ENCODE measurements at regions not wholly inside any gene's neighbourhood (a gene's known extent, or its start where the extent isn't known, plus 50 kb on each side); places are given as distances from the start of the nearest gene placed in this dataset.

- Histone ChIP-seq H3K9me3 (ENCODE audit: low read depth, low read length, poor library complexity, severe bottlenecking) (peaks cover 4% of the 10 kb centered on the region), H3K4me1 (ENCODE audit: insufficient read depth, low read length, poor library complexity, severe bottlenecking) (no peaks in the 10 kb centered on the region), H3K36me3 (ENCODE audit: insufficient read depth, low read length, poor library complexity, severe bottlenecking) (no peaks in the 10 kb centered on the region), H3K27ac (ENCODE audit: low read depth, low read length, poor library complexity, severe bottlenecking) (no peak overlapping the region), H3K27me3 (replicated peaks; ENCODE audit: insufficient read depth, low read depth, low read length, poor library complexity) (no peaks in the 10 kb centered on the region), H3K4me3 (ENCODE audit: low read depth, low read length, poor library complexity, severe bottlenecking) (no peak overlapping the region)
- no peak for TF ChIP-seq CTCF (conservative IDR thresholded peaks at IDR 0.05; ENCODE audit: low read depth, low read length)
- no peak for TF ChIP-seq EZH2 (IDR thresholded peaks at IDR 0.05; ENCODE audit: borderline replicate concordance, low read depth, low read length, poor library complexity, severe bottlenecking)
- intact Hi-C loops (cut with micrococcal nuclease; ENCODE audit: unreplicated experiment): no loop called here
- ChIA-PET CTCF (no interaction called here), POLR2A (ENCODE audit: low non-redundant PET) (no interaction called here)
- DNase-seq (ENCODE audit: low spot score): no peak
- no TSS peak for BruUV-seq (replicated peaks)
Observed at GRCh38 chr7:119896386-119896785, 376.6 kb upstream of the KCND2 start.

- Histone ChIP-seq H3K27me3 (replicated peaks; ENCODE audit: insufficient read depth, low read depth, low read length, poor library complexity) (no peaks in the 10 kb centered on the region), H3K36me3 (ENCODE audit: insufficient read depth, low read length, poor library complexity, severe bottlenecking) (no peaks in the 10 kb centered on the region), H3K4me1 (ENCODE audit: insufficient read depth, low read length, poor library complexity, severe bottlenecking) (no peaks in the 10 kb centered on the region), H3K4me3 (ENCODE audit: low read depth, low read length, poor library complexity, severe bottlenecking) (no peak overlapping the region), H3K27ac (ENCODE audit: low read depth, low read length, poor library complexity, severe bottlenecking) (no peak overlapping the region), H3K9me3 (ENCODE audit: low read depth, low read length, poor library complexity, severe bottlenecking) (peaks cover 4% of the 10 kb centered on the region)
- ChIA-PET POLR2A (ENCODE audit: low non-redundant PET) (no interaction called here), CTCF (no interaction called here)
- TF ChIP-seq CTCF (conservative IDR thresholded peaks at IDR 0.05; ENCODE audit: low read depth, low read length) (no peak), EZH2 (IDR thresholded peaks at IDR 0.05; ENCODE audit: borderline replicate concordance, low read depth, low read length, poor library complexity, severe bottlenecking) (no peak)
- intact Hi-C loops (cut with micrococcal nuclease; ENCODE audit: unreplicated experiment): no loop called here
- DNase-seq (ENCODE audit: low spot score): no peak
- no TSS peak for BruUV-seq (replicated peaks)
Observed at GRCh38 chr7:119900996-119901672, 371.8 kb upstream of the KCND2 start.

- DNase-seq (ENCODE audit: low spot score): no peak
- no peaks in the 10 kb centered on the region for H3K4me1 ChIP-seq (ENCODE audit: insufficient read depth, low read length, poor library complexity, severe bottlenecking)
- POLR2A ChIA-PET (ENCODE audit: low non-redundant PET): no interaction called here
- no peak overlapping the region for H3K4me3 ChIP-seq (ENCODE audit: low read depth, low read length, poor library complexity, severe bottlenecking)
- CTCF ChIA-PET: no interaction called here
- TF ChIP-seq EZH2 (IDR thresholded peaks at IDR 0.05; ENCODE audit: borderline replicate concordance, low read depth, low read length, poor library complexity, severe bottlenecking) (no peak), CTCF (conservative IDR thresholded peaks at IDR 0.05; ENCODE audit: low read depth, low read length) (no peak)
- no peaks in the 10 kb centered on the region for H3K36me3 ChIP-seq (ENCODE audit: insufficient read depth, low read length, poor library complexity, severe bottlenecking)
- H3K27ac ChIP-seq (ENCODE audit: low read depth, low read length, poor library complexity, severe bottlenecking): no peak overlapping the region
- H3K9me3 ChIP-seq (ENCODE audit: low read depth, low read length, poor library complexity, severe bottlenecking): peaks cover 2% of the 10 kb centered on the region
- intact Hi-C loops (cut with micrococcal nuclease; ENCODE audit: unreplicated experiment): no loop called here
- no TSS peak for BruUV-seq (replicated peaks)
- H3K27me3 ChIP-seq (replicated peaks; ENCODE audit: insufficient read depth, low read depth, low read length, poor library complexity): no peaks in the 10 kb centered on the region
Observed at GRCh38 chr7:119903085-119903484, 369.9 kb upstream of the KCND2 start.

Measured in A673 (cell line).